ENCODE measurements at regions not wholly inside any gene's neighbourhood (a gene's known extent, or its start where the extent isn't known, plus 50 kb on each side); places are given as distances from the start of the nearest gene placed in this dataset.
A peak's percentile ranks its signal among the peaks of the same experiment; 100 is the strongest.

- no peak for DNase-seq (ENCODE audit: insufficient read length, low spot score, missing footprints)
- no peak for TF ChIP-seq CTCF (IDR thresholded peaks at IDR 0.05; ENCODE audit: extremely low read depth, low read depth, low read length)
Observed at GRCh38 chr7:81299711-81300110, 380.9 kb upstream of the SEMA3C start.

GRCh38 chr7:81298951-81299666 is 380.3 kb upstream of the SEMA3C start:
- H3K79me2 ChIP-seq (ENCODE audit: insufficient read depth, low read length) = no peaks in the 10 kb centered on the region
- H3K4me1 ChIP-seq (ENCODE audit: insufficient read depth, low read length) = peaks cover 38% of the 10 kb centered on the region
- peak overlapping the region; percentile 70 for H3K4me2 ChIP-seq (ENCODE audit: insufficient read depth, low read length)
- no peak for TF ChIP-seq CTCF (IDR thresholded peaks at IDR 0.05; ENCODE audit: extremely low read depth, low read depth, low read length)
- peak; percentile 91 for DNase-seq (ENCODE audit: insufficient read length, low spot score, missing footprints)
- H3K36me3 ChIP-seq (ENCODE audit: insufficient read depth, low read length) = no peaks in the 10 kb centered on the region
- no peak overlapping the region for H2AFZ ChIP-seq (ENCODE audit: low read length)
- H4K20me1 ChIP-seq (ENCODE audit: insufficient read depth, low read length) = no peaks in the 10 kb centered on the region
- H3K4me3 ChIP-seq (ENCODE audit: insufficient read depth, low read length) = peak overlapping the region; percentile 47
- H3K27me3 ChIP-seq (ENCODE audit: insufficient read depth, low read length) = no peaks in the 10 kb centered on the region
- H3K27ac ChIP-seq (ENCODE audit: low read depth, low read length) = peak overlapping the region; percentile 64
- no peaks in the 10 kb centered on the region for H3K9me3 ChIP-seq (ENCODE audit: low read depth, low read length)

More at GRCh38 chr7:81299711-81300110, 380.9 kb upstream of the SEMA3C start:
- no peaks in the 10 kb centered on the region for H3K79me2 ChIP-seq (ENCODE audit: insufficient read depth, low read length)
- peak overlapping the region; percentile 64 for H3K27ac ChIP-seq (ENCODE audit: low read depth, low read length)
- H3K27me3 ChIP-seq (ENCODE audit: insufficient read depth, low read length) = no peaks in the 10 kb centered on the region
- no peaks in the 10 kb centered on the region for H4K20me1 ChIP-seq (ENCODE audit: insufficient read depth, low read length)
- no peaks in the 10 kb centered on the region for H3K36me3 ChIP-seq (ENCODE audit: insufficient read depth, low read length)
- H3K4me3 ChIP-seq (ENCODE audit: insufficient read depth, low read length) = no peak overlapping the region
- peaks cover 38% of the 10 kb centered on the region for H3K4me1 ChIP-seq (ENCODE audit: insufficient read depth, low read length)
- H2AFZ ChIP-seq (ENCODE audit: low read length) = no peak overlapping the region
- no peaks in the 10 kb centered on the region for H3K9me3 ChIP-seq (ENCODE audit: low read depth, low read length)
- H3K4me2 ChIP-seq (ENCODE audit: insufficient read depth, low read length) = peak overlapping the region; percentile 70

- H3K4me2 ChIP-seq (ENCODE audit: insufficient read depth, low read length) = no peak overlapping the region
- DNase-seq (ENCODE audit: insufficient read length, low spot score, missing footprints) = no peak
- H3K9me3 ChIP-seq (ENCODE audit: low read depth, low read length) = no peaks in the 10 kb centered on the region
- H3K4me3 ChIP-seq (ENCODE audit: insufficient read depth, low read length) = no peak overlapping the region
- H3K36me3 ChIP-seq (ENCODE audit: insufficient read depth, low read length) = no peaks in the 10 kb centered on the region
- H3K4me1 ChIP-seq (ENCODE audit: insufficient read depth, low read length) = peaks cover 38% of the 10 kb centered on the region
- no peaks in the 10 kb centered on the region for H3K79me2 ChIP-seq (ENCODE audit: insufficient read depth, low read length)
- H3K27ac ChIP-seq (ENCODE audit: low read depth, low read length) = no peak overlapping the region
- H3K27me3 ChIP-seq (ENCODE audit: insufficient read depth, low read length) = no peaks in the 10 kb centered on the region
- no peak for TF ChIP-seq CTCF (IDR thresholded peaks at IDR 0.05; ENCODE audit: extremely low read depth, low read depth, low read length)
- no peaks in the 10 kb centered on the region for H4K20me1 ChIP-seq (ENCODE audit: insufficient read depth, low read length)
- no peak overlapping the region for H2AFZ ChIP-seq (ENCODE audit: low read length)
Observed at GRCh38 chr7:81297317-81297716, 378.5 kb upstream of the SEMA3C start.

- H3K36me3 ChIP-seq (ENCODE audit: insufficient read depth, low read length) = no peaks in the 10 kb centered on the region
- H2AFZ ChIP-seq (ENCODE audit: low read length) = no peak overlapping the region
- DNase-seq (ENCODE audit: insufficient read length, low spot score, missing footprints) = no peak
- TF ChIP-seq CTCF (IDR thresholded peaks at IDR 0.05; ENCODE audit: extremely low read depth, low read depth, low read length) = no peak
- H3K79me2 ChIP-seq (ENCODE audit: insufficient read depth, low read length) = no peaks in the 10 kb centered on the region
- no peaks in the 10 kb centered on the region for H3K9me3 ChIP-seq (ENCODE audit: low read depth, low read length)
- H3K27me3 ChIP-seq (ENCODE audit: insufficient read depth, low read length) = no peaks in the 10 kb centered on the region
- H3K4me2 ChIP-seq (ENCODE audit: insufficient read depth, low read length) = no peak overlapping the region
- H3K4me3 ChIP-seq (ENCODE audit: insufficient read depth, low read length) = no peak overlapping the region
- peaks cover 38% of the 10 kb centered on the region for H3K4me1 ChIP-seq (ENCODE audit: insufficient read depth, low read length)
- no peaks in the 10 kb centered on the region for H4K20me1 ChIP-seq (ENCODE audit: insufficient read depth, low read length)
- no peak overlapping the region for H3K27ac ChIP-seq (ENCODE audit: low read depth, low read length)
Observed at GRCh38 chr7:81296726-81297125, 377.9 kb upstream of the SEMA3C start.
